Glomerular endothelial cell (primary cell): ENCODE measurements at regions not wholly inside any gene's neighbourhood (a gene's known extent, or its start where the extent isn't known, plus 50 kb on each side); places are given as distances from the start of the nearest gene placed in this dataset.

Experiments used
- DNase-seq: peaks from one replicate; pipeline ENCODE4 v3.0.0-alpha.2; 2011; ENCODE audit warnings: low read depth, low spot score; ENCODE audit errors: extremely low read depth

- no peak for DNase-seq
Measured at GRCh38 chr10:53749439-53749838, 976.9 kb upstream of the MBL2 start.

- no peak for DNase-seq
Measured at GRCh38 chr10:53748319-53748718, 975.7 kb upstream of the MBL2 start.

- DNase-seq, result no peak
Measured at GRCh38 chr10:53744746-53745145, 972.2 kb upstream of the MBL2 start.

- no peak for DNase-seq
Measured at GRCh38 chr10:53744176-53744575, 971.6 kb upstream of the MBL2 start.

- no peak for DNase-seq
Measured at GRCh38 chr10:53737132-53737531, 964.5 kb upstream of the MBL2 start.

- no peak for DNase-seq
Measured at GRCh38 chr10:53726921-53727320, 954.3 kb upstream of the MBL2 start.

GRCh38 chr10:53724581-53724980 lies 952.0 kb upstream of the MBL2 start:
- DNase-seq, result no peak

- no peak for DNase-seq
Measured at GRCh38 chr10:53719658-53720057, 947.1 kb upstream of the MBL2 start.

- DNase-seq, result no peak
Measured at GRCh38 chr10:53716156-53716555, 943.6 kb upstream of the MBL2 start.

GRCh38 chr10:53713431-53713830 lies 940.8 kb upstream of the MBL2 start:
- no peak for DNase-seq

GRCh38 chr10:53702489-53702888 lies 929.9 kb upstream of the MBL2 start:
- no peak for DNase-seq

- DNase-seq, result no peak
Measured at GRCh38 chr10:53701213-53701612, 928.6 kb upstream of the MBL2 start.

GRCh38 chr10:53700278-53700677 lies 927.7 kb upstream of the MBL2 start:
- no peak for DNase-seq

- DNase-seq, result no peak
Measured at GRCh38 chr10:53699684-53700083, 927.1 kb upstream of the MBL2 start.

- DNase-seq, result no peak
Measured at GRCh38 chr10:53699231-53699630, 926.6 kb upstream of the MBL2 start.

- DNase-seq, result no peak
Measured at GRCh38 chr10:53697038-53697437, 924.5 kb upstream of the MBL2 start.

GRCh38 chr10:53690524-53691240 lies 918.1 kb upstream of the MBL2 start:
- no peak for DNase-seq

GRCh38 chr10:53687800-53688199 lies 915.2 kb upstream of the MBL2 start:
- DNase-seq, result no peak

GRCh38 chr10:53682885-53683284 lies 910.3 kb upstream of the MBL2 start:
- DNase-seq, result no peak

- DNase-seq, result no peak
Measured at GRCh38 chr10:53682458-53682857, 909.9 kb upstream of the MBL2 start.

- no peak for DNase-seq
Measured at GRCh38 chr10:53679666-53680065, 907.1 kb upstream of the MBL2 start.

- DNase-seq, result no peak
Measured at GRCh38 chr10:53675177-53675576, 902.6 kb upstream of the MBL2 start.

- no peak for DNase-seq
Measured at GRCh38 chr10:53667063-53667462, 894.5 kb upstream of the MBL2 start.
